C4-2B (cell line): ENCODE measurements at regions not wholly inside any gene's neighbourhood (a gene's known extent, or its start where the extent isn't known, plus 50 kb on each side); places are given as distances from the start of the nearest gene placed in this dataset.

Experiments
- ZFX ChIP-seq: fragments of 450-650 bp; IDR thresholded peaks from 2 replicates; pipeline ENCODE4 v1.6.1; 2017
- TF ChIP-seq, protein P1 (sequence below): fragments of 450-650 bp; conservative IDR thresholded peaks from 2 replicates; pipeline ENCODE4 v1.5.1; 2017; ENCODE audit warnings: mild to moderate bottlenecking

DNA sequence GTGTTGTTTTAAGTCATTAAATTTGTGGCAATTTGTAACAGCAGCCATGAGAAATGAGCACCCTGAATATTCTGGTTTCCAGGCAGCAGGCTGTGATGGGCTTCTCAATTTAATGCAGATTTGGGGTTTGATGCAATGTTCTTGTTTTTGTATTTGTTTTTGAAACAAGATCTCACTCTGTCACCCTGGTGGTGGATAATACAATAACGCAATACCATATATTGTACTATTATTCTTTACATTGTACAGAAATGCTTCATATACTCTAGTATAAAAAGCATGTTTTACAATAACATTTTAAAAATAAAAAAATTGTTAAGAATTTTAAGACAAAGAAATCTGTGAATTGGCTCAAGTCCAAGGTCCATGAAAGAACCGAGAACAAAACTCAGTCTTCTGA is 129.1 kb downstream of the USP46 start:
- TF ChIP-seq, protein P1, sequence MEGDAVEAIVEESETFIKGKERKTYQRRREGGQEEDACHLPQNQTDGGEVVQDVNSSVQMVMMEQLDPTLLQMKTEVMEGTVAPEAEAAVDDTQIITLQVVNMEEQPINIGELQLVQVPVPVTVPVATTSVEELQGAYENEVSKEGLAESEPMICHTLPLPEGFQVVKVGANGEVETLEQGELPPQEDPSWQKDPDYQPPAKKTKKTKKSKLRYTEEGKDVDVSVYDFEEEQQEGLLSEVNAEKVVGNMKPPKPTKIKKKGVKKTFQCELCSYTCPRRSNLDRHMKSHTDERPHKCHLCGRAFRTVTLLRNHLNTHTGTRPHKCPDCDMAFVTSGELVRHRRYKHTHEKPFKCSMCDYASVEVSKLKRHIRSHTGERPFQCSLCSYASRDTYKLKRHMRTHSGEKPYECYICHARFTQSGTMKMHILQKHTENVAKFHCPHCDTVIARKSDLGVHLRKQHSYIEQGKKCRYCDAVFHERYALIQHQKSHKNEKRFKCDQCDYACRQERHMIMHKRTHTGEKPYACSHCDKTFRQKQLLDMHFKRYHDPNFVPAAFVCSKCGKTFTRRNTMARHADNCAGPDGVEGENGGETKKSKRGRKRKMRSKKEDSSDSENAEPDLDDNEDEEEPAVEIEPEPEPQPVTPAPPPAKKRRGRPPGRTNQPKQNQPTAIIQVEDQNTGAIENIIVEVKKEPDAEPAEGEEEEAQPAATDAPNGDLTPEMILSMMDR: no peak; the same call in 1 of the 2 replicates
- TF ChIP-seq ZFX: no peak
